Mucosa of rectum (tissue), 2 donors: ENCODE measurements at regions not wholly inside any gene's neighbourhood (a gene's known extent, or its start where the extent isn't known, plus 50 kb on each side); places are given as distances from the start of the nearest gene placed in this dataset.

Experiments used
- H3K27ac ChIP-seq, 2 donors: one replicate each; pipeline ENCODE4 v1.7.0; 2013; ENCODE audit warnings: inconsistent platforms in 2 of 2, low read depth in 2 of 2, low read length in 2 of 2
- H3K27me3 ChIP-seq, 2 donors: one replicate each; pipeline ENCODE4 v1.7.0; 2013; ENCODE audit warnings: low read length in 2 of 2; ENCODE audit not compliant: control insufficient read depth in 2 of 2, insufficient read depth in 2 of 2
- H3K36me3 ChIP-seq, 2 donors: one replicate each; pipeline ENCODE4 v1.7.0; 2013; ENCODE audit warnings: low read length in 2 of 2; ENCODE audit not compliant: control insufficient read depth in 2 of 2, insufficient read depth in 2 of 2
- H3K4me1 ChIP-seq, 2 donors: one replicate each; pipeline ENCODE4 v1.7.0; 2013; ENCODE audit warnings: low read length in 2 of 2, mild to moderate bottlenecking in 1 of 2; ENCODE audit not compliant: control insufficient read depth in 2 of 2, insufficient read depth in 2 of 2
- H3K4me3 ChIP-seq, 2 donors: one replicate each; pipeline ENCODE4 v1.7.0; 2013; ENCODE audit warnings: low read length in 2 of 2
- H3K9ac ChIP-seq, 2 donors: one replicate each; pipeline ENCODE4 v1.7.0; 2013; ENCODE audit warnings: low read length in 2 of 2, low read depth in 1 of 2, mild to moderate bottlenecking in 1 of 2
- H3K9me3 ChIP-seq, 2 donors: one replicate each; pipeline ENCODE4 v1.7.0; 2013; ENCODE audit warnings: low read length in 2 of 2; ENCODE audit not compliant: control insufficient read depth in 2 of 2
- donor health status: healthy.
- donor health status: Normal muscosa, but diverticular disease.

DNA sequence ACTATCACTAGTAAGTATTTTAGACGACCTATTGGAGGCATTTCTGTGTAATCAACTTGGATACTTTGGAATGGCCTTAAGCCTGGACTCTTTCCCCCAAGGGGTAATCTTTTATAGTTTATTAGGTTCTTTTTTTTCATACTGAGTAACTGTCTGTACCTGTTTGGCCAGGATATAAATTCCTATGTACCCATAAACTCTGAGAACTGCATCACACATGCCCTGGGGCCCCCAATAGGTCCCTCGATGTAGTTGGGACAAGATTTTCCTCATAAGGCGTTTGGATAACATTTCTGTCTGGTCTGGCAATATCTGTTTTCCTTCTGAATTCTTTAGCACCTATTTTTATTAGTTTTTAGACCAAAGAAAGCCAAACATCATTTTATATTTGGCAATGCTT lies 86.4 kb upstream of the WNT7A start:
- no peaks in the 10 kb centered on the region for H3K9me3 ChIP-seq
- no peak overlapping the region for H3K27ac ChIP-seq
- no peaks in the 10 kb centered on the region for H3K4me1 ChIP-seq
- no peaks in the 10 kb centered on the region for H3K36me3 ChIP-seq
- H3K9ac ChIP-seq: no peak overlapping the region
- no peak overlapping the region for H3K4me3 ChIP-seq
- no peaks in the 10 kb centered on the region for H3K27me3 ChIP-seq

DNA sequence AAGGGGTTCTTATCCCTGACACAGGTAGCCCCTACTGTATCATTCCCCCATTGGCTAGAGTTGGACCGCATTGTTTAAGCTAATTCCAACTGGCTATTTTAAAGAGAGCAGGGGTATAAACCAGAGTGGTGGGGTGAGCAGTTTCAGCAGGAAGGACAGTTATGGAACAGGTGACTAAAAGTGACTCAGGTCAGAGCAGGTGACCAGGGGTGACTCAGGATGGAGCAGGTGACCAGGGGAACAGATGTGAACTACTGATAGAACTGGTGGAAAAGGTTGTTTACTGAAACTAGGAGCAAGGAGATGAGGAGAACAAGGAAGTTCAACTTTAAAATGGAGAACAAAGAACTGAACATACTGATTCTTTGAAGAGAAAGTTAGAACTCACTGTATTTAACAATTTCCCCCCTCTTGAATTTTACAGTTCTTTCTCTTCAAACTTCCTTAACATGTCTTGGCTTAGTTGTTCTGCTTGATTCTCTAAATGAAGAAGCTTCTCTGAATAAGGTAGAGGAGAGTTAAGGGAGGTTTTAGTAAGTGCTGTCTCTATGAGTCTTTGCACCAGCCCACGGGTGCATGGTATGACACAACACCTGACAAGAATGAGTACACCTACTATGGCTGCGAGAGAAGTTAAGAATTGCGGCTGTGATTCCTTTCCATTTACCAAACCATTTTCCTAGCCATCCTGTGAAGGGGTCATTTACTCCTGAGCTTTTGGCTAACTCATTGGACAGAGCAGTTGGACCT lies 83.4 kb upstream of the WNT7A start:
- Histone ChIP-seq H3K9me3 (no peaks in the 10 kb centered on the region), H3K27me3 (no peaks in the 10 kb centered on the region), H3K4me1 (no peaks in the 10 kb centered on the region), H3K36me3 (no peaks in the 10 kb centered on the region), H3K27ac (no peak overlapping the region), H3K9ac (no peak overlapping the region), H3K4me3 (no peak overlapping the region)

DNA sequence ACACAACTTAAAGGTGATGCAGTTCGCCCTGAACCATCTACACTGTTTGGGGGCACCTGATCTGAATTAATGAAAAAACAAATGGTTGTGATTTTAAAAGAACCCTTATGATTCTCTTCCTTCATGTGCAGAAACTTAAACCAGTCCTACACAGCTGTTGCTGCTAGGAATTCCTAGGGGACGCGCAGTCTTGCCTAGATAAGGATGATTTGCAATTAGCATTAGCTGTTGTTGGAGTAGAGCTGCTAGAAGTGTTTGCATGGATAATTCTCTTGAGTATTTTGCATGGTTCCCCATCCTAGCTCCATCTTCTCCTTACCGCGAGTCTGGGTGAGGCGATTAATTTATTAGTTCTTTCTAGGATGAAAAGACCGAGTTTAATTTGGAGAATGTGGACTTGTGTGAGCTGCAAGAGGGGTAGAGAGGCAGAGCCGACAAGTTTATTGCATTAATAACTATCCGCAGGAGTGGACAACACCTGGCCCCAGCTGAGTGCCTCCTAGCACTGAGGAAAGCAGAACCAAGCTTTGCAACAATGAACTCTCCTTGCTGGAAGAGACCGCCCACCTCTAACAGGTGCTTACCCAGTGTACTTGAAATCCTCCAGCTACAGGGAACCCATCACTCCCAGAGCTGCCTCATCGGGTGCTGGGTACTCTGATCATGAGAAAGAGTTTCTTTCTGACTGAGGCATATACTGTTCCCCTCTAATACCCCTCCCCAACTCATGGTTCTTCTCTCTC lies 75.0 kb upstream of the WNT7A start:
- Histone ChIP-seq H3K9me3 (no peaks in the 10 kb centered on the region), H3K27ac (no peak overlapping the region), H3K4me1 (no peaks in the 10 kb centered on the region), H3K36me3 (no peaks in the 10 kb centered on the region), H3K9ac (no peak overlapping the region), H3K27me3 (no peaks in the 10 kb centered on the region), H3K4me3 (no peak overlapping the region)

DNA sequence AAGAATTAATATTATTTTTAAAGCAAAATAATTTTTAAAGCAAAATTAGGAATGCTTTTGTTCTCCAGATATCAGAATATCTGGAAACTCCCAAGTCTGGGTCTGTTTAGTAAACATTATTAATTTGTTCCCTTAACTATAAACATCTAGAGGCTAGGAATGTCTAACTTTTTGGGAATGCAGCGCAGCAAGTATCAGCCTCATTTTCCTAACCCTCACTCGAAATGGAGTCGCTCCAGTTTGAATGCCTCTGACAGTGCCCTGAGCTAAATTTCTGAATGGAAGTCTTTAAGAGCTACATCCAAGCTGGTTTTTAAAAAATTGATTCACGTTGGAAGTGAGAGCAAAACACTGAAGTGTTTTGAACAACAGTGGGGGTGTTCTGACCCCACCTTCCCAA lies 74.4 kb upstream of the WNT7A start:
- H3K27ac ChIP-seq: no peak overlapping the region
- no peaks in the 10 kb centered on the region for H3K4me1 ChIP-seq
- no peak overlapping the region for H3K4me3 ChIP-seq
- no peaks in the 10 kb centered on the region for H3K36me3 ChIP-seq
- H3K27me3 ChIP-seq: no peaks in the 10 kb centered on the region
- no peak overlapping the region for H3K9ac ChIP-seq
- H3K9me3 ChIP-seq: no peaks in the 10 kb centered on the region

DNA sequence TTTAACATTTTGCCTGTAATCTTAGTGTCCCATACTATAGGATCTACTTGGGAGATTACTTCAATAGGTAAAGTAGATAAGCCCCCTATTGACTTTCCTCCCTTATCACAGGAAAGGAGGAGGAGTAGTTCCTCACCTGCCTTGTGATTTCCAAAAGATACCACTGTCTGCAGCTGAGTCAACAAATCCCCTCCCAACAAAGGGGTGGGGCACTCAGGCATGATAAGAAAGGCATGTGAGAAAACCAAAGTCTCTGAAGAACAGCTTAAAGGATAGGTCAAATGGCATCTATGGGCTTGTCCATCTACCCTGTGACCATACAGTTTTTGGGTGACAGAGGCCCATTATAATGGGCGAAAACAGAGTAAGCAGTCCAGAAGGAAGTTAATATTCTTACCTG lies 71.3 kb upstream of the WNT7A start:
- no peak overlapping the region for H3K4me3 ChIP-seq
- no peak overlapping the region for H3K27ac ChIP-seq
- H3K9ac ChIP-seq: no peak overlapping the region
- no peaks in the 10 kb centered on the region for H3K27me3 ChIP-seq
- H3K4me1 ChIP-seq: no peaks in the 10 kb centered on the region
- no peaks in the 10 kb centered on the region for H3K36me3 ChIP-seq
- no peaks in the 10 kb centered on the region for H3K9me3 ChIP-seq

DNA sequence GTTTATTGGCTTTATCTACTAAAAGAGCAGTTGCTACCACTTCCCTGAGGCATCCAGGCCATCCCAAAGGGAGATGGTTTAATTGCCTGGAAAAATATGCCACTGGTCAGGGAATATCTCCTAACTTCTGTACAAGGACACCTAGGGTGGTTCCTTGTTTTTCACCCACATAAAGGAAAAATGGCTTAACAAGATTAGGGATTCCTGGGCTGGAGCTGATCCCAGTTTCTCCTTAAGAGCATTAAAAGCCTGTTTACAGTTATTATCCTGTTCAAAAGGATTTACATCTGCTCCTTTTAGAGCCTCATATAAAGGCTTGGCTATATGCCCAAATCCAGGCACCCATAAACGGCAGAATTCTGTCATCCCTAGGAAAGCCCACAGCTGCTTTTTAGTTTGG lies 70.2 kb upstream of the WNT7A start:
- no peaks in the 10 kb centered on the region for H3K9me3 ChIP-seq
- H3K9ac ChIP-seq: no peak overlapping the region
- H3K36me3 ChIP-seq: no peaks in the 10 kb centered on the region
- H3K27me3 ChIP-seq: no peaks in the 10 kb centered on the region
- no peaks in the 10 kb centered on the region for H3K4me1 ChIP-seq
- H3K4me3 ChIP-seq: no peak overlapping the region
- no peak overlapping the region for H3K27ac ChIP-seq

DNA sequence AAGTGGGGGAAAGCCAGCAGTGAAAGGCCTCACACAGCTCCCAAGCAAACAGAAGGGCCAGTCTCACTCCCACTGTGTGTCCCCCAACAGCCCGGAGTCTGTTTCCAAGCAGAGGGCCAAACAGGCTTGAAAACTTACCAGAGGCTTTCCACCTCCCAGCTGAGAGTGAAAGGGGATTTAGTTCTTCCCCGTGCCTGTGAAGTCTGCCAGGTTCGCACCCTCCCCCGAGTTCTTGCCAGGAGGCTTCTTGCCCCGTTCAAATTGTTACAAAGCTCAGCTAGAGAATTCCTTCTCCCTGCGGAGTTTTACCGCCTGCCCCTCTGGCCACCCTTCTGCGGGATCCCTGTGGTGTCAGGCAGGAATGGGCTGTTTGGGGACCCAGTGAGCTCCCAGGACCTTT lies 68.0 kb upstream of the WNT7A start:
- Histone ChIP-seq H3K27me3 (no peaks in the 10 kb centered on the region), H3K27ac (no peak overlapping the region), H3K4me3 (no peak overlapping the region), H3K4me1 (no peaks in the 10 kb centered on the region), H3K36me3 (no peaks in the 10 kb centered on the region), H3K9me3 (no peaks in the 10 kb centered on the region), H3K9ac (no peak overlapping the region)

DNA sequence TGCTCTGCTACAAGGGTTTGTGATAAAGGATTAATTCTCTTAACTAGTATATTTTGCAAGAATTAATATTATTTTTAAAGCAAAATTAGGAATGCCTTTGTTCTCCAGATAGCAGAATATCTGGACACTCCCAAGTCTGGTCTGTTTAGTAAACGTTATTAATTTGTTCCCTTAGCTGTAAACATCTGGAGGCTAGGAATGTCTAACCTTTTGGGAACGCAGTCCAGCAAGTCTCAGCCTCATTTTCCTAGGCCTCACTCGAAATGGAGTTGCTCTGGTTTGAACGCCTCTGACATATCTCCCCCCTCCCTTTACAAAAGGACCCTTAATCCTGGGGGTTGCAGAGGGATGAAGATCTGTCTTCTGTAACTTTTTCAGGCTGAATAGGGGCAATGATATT lies 59.3 kb upstream of the WNT7A start:
- Histone ChIP-seq H3K4me1 (no peaks in the 10 kb centered on the region), H3K27ac (no peak overlapping the region), H3K36me3 (no peaks in the 10 kb centered on the region), H3K9me3 (no peaks in the 10 kb centered on the region), H3K4me3 (no peak overlapping the region), H3K9ac (no peak overlapping the region), H3K27me3 (no peaks in the 10 kb centered on the region)

DNA sequence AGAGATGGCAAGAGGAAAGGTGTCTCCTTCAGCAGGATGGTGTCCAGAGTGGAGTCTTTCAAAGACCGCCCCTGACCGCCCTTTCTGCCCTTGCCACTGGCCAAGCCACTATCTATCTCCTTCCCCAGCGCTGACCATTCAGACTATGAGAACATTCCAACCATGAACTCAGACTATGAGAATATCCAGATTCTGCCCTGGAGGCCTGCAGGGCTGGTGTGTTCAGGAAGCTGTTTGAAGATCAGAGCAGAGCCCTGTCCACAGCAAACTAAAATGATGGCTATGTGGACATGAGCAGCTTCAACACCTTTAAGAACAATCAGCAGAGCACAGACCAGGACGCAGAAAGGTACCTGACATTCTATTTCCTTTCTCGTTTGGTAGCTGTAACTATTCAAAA lies 57.3 kb upstream of the WNT7A start:
- no peak overlapping the region for H3K27ac ChIP-seq
- H3K9ac ChIP-seq: no peak overlapping the region
- no peak overlapping the region for H3K4me3 ChIP-seq
- H3K9me3 ChIP-seq: no peaks in the 10 kb centered on the region
- H3K4me1 ChIP-seq: no peaks in the 10 kb centered on the region
- H3K27me3 ChIP-seq: no peaks in the 10 kb centered on the region
- no peaks in the 10 kb centered on the region for H3K36me3 ChIP-seq

DNA sequence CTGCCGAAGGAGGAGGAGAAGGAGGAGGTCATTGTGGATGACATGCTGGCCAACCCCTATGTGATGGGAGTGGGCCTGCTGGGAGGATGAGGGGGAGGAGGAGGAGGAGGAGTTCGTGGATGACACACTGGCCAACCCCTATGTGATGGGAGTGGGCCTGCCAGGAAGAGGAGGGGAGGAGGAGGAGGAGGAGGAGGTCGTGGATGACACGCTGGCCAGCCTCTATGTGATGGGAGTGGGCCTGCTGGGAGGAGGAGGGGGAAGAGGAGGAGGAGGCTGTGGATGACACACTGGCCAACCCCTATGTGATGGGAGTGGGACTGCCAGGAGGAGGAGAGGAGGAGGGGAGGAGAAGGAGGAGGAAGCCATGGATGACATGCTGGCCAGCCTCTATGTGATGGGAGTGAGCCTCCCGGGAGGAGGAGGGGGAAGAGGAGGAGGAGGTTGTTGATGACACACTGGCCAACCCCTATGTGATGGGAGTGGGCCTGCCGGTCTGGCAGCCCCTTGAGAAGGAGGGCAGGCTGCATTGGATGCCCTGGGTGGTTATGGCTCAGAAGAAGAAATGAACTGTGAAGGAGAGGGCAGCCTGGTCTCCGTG lies 55.7 kb upstream of the WNT7A start:
- H3K36me3 ChIP-seq: no peaks in the 10 kb centered on the region
- no peak overlapping the region for H3K27ac ChIP-seq
- H3K9ac ChIP-seq: no peak overlapping the region
- no peaks in the 10 kb centered on the region for H3K9me3 ChIP-seq
- H3K4me3 ChIP-seq: no peak overlapping the region
- no peaks in the 10 kb centered on the region for H3K4me1 ChIP-seq
- peaks cover 0 to 3% of the 10 kb centered on the region in 2 donors for H3K27me3 ChIP-seq
